PC-9 (cell line): ENCODE measurements at regions not wholly inside any gene's neighbourhood (a gene's known extent, or its start where the extent isn't known, plus 50 kb on each side); places are given as distances from the start of the nearest gene placed in this dataset.

Experiments
- CTCF ChIP-seq: fragments of 200-600 bp; sonication (generic); conservative IDR thresholded peaks from 2 replicates; pipeline ENCODE4 v1.6.1; 2017; ENCODE audit warnings: mixed run types, antibody characterized with exemption, mild to moderate bottlenecking, moderate library complexity
- EZH2 ChIP-seq: fragments of 200-600 bp; sonication (generic); IDR thresholded peaks from 2 replicates; pipeline ENCODE4 v1.8.0; 2017; ENCODE audit warnings: antibody characterized with exemption, low read depth

DNA sequence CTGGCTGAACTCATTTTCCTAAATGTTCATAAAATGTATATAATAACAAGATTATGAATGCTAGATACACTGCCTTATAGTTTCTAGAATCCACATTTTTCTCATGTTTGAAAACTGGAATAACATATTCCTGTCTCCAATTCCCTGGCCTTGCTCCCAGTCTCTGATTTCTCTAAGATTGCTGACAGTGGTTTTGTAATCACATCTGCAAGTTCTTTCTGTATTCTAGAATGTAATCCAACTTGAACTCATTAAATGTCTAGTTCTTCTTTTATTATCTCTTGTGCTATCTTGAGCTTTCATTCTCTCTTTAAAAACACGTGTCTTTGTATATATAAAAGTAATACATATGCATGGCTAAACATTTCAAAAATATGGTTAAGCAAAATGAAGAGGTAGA is 215.2 kb upstream of the ADAMTS9 start:
- no peak for TF ChIP-seq CTCF
- no peak for TF ChIP-seq EZH2
